Gastrocnemius medialis (tissue), 4 donors: ENCODE measurements at regions not wholly inside any gene's neighbourhood (a gene's known extent, or its start where the extent isn't known, plus 50 kb on each side); places are given as distances from the start of the nearest gene placed in this dataset.

Experiments
- ATAC-seq, 2 donors: fragments of 150-250 bp; one replicate each; pipeline ENCODE4 v1.9.1; 2016
- DNase-seq, 2 donors: peaks; one replicate each; pipeline ENCODE4 v3.0.0-alpha.2; 2019
- H3K27ac ChIP-seq, 4 donors: fragments of 200-600 bp; sonication (generic); 1 replicate in 1 of 4; 2 replicates in 3 of 4; pipeline ENCODE4 v1.5.1; 2016 to 2018; ENCODE audit warnings: mild to moderate bottlenecking in 2 of 4, moderate library complexity in 1 of 4
- H3K27me3 ChIP-seq, 3 donors: fragments of 200-600 bp; sonication (generic) in 2 of 3; 1 replicate in 1 of 3; 2 replicates in 2 of 3; pipeline versions ENCODE4 v1.5.1 to v1.6.0; 2016 to 2019; ENCODE audit warnings: mild to moderate bottlenecking in 1 of 3, moderate library complexity in 1 of 3
- H3K36me3 ChIP-seq, 2 donors: fragments of 200-600 bp; sonication (generic) in 1 of 2; one replicate each; pipeline ENCODE4 v1.5.1; 2017 to 2018
- H3K4me1 ChIP-seq, 2 donors: fragments of 200-600 bp; sonication (generic) in 1 of 2; one replicate each; pipeline ENCODE4 v1.5.1; 2016 to 2017; ENCODE audit warnings: mild to moderate bottlenecking in 2 of 2
- H3K4me3 ChIP-seq, 4 donors: fragments of 200-600 bp; sonication (generic) in 3 of 4; 1 replicate in 1 of 4; 2 replicates in 3 of 4; pipeline ENCODE4 v1.5.1; 2016 to 2019; ENCODE audit warnings: mild to moderate bottlenecking in 2 of 4
- H3K9me3 ChIP-seq, 3 donors: fragments of 200-600 bp; sonication (generic) in 2 of 3; 1 replicate in 1 of 3; 2 replicates in 2 of 3; pipeline ENCODE4 v1.5.1; 2016 to 2019
- CTCF ChIP-seq, 5 experiments: fragments of 450-650 bp in 3 of 5; fragments of 200-600 bp in 2 of 5; sonication (generic) in 2 of 5; IDR thresholded peaks in 4 of 5; conservative IDR thresholded peaks in 1 of 5; 1 replicate in 4 of 5; 2 replicates in 1 of 5; pipeline ENCODE4 v1.5.1; 2016 to 2019; ENCODE audit warnings: antibody characterized with exemption in 5 of 5, mild to moderate bottlenecking in 3 of 5, moderate library complexity in 3 of 5
- POLR2A ChIP-seq, 2 donors: fragments of 450-650 bp; IDR thresholded peaks; one replicate each; pipeline ENCODE4 v1.6.1; 2017; ENCODE audit warnings: antibody characterized with exemption in 2 of 2, mild to moderate bottlenecking in 2 of 2, moderate library complexity in 2 of 2
- in situ Hi-C, 4 donors: fragments of 200-750 bp; cut with MboI; loops; one replicate each; pipeline versions ENCODE4 v1.15.0 to v1.8.0; 2017; ENCODE audit warnings: low sequenced_read_pairs in 4 of 4
- intact Hi-C: fragments of 100-400 bp; cut with DNase I; formaldehyde crosslinking; loops from one replicate; pipeline ENCODE4 v1.15.1; 2023; ENCODE audit warnings: low total_unique reads

DNA sequence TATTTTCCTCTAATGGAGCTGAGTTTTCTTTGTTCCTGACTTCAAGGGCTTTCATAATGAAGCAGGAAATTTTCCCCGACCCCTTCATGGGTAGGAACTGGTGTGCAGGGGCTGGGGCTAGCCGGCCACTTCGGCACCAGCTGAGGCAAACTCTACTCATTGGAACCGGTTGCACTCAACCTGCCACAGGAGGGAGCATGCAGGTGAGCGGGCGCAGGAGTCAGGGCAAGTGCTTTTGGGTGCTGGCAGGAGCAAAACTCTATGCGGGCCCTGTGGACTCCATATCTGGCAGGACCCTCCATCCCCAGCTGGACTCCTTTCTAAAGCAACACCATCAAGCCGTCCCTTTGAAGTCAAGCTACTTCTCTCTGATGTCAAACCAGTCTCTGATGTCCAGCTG lies 244.2 kb downstream of the EPM2A start:
- no peaks in the 10 kb centered on the region for H3K27me3 ChIP-seq
- H3K27ac ChIP-seq: no peak overlapping the region
- no peaks in the 10 kb centered on the region for H3K4me1 ChIP-seq
- DNase-seq: no peak
- no peaks in the 10 kb centered on the region for H3K9me3 ChIP-seq
- intact Hi-C loops (no loop called here), in situ Hi-C loops (no loop called here)
- H3K36me3 ChIP-seq: no peaks in the 10 kb centered on the region
- TF ChIP-seq CTCF (IDR thresholded peaks at IDR 0.05 in 4 of 5, conservative IDR thresholded peaks at IDR 0.05 in 1 of 5): no peak
- no peak for TF ChIP-seq POLR2A (IDR thresholded peaks at IDR 0.05)
- no peak overlapping the region for H3K4me3 ChIP-seq
- ATAC-seq: no peak

GRCh38 chr6:145497006-145497405 lies 238.3 kb downstream of the EPM2A start:
- in situ Hi-C loops (no loop called here), intact Hi-C loops (no loop called here)
- ATAC-seq (no peak), DNase-seq (no peak)
- Histone ChIP-seq H3K9me3 (no peaks in the 10 kb centered on the region), H3K4me3 (no peak overlapping the region), H3K36me3 (no peaks in the 10 kb centered on the region), H3K27ac (no peak overlapping the region), H3K27me3 (no peaks in the 10 kb centered on the region), H3K4me1 (no peaks in the 10 kb centered on the region)
- TF ChIP-seq CTCF (IDR thresholded peaks at IDR 0.05 in 4 of 5, conservative IDR thresholded peaks at IDR 0.05 in 1 of 5): no peak
- TF ChIP-seq POLR2A (IDR thresholded peaks at IDR 0.05): no peak

GRCh38 chr6:145498425-145498824 lies 236.9 kb downstream of the EPM2A start:
- in situ Hi-C loops: no loop called here
- intact Hi-C loops: no loop called here
- TF ChIP-seq CTCF (IDR thresholded peaks at IDR 0.05 in 4 of 5, conservative IDR thresholded peaks at IDR 0.05 in 1 of 5) (no peak), POLR2A (IDR thresholded peaks at IDR 0.05) (no peak)

GRCh38 chr6:145502416-145502815 lies 232.9 kb downstream of the EPM2A start:
- Histone ChIP-seq H3K4me3 (no peak overlapping the region), H3K36me3 (no peaks in the 10 kb centered on the region), H3K27me3 (no peaks in the 10 kb centered on the region), H3K27ac (no peak overlapping the region), H3K9me3 (no peaks in the 10 kb centered on the region), H3K4me1 (peaks cover 5 to 15% of the 10 kb centered on the region in 2 donors)
- no peak for DNase-seq
- TF ChIP-seq CTCF (IDR thresholded peaks at IDR 0.05 in 4 of 5, conservative IDR thresholded peaks at IDR 0.05 in 1 of 5) (no peak), POLR2A (IDR thresholded peaks at IDR 0.05) (no peak)
- intact Hi-C loops: no loop called here
- in situ Hi-C loops: no loop called here
- ATAC-seq: no peak

More at GRCh38 chr6:145498425-145498824, 236.9 kb downstream of the EPM2A start:
- no peaks in the 10 kb centered on the region for H3K27me3 ChIP-seq
- no peaks in the 10 kb centered on the region for H3K9me3 ChIP-seq
- DNase-seq (no peak), ATAC-seq (no peak)
- H3K36me3 ChIP-seq: no peaks in the 10 kb centered on the region
- H3K27ac ChIP-seq: no peak overlapping the region
- no peak overlapping the region for H3K4me3 ChIP-seq
- H3K4me1 ChIP-seq: no peaks in the 10 kb centered on the region

DNA sequence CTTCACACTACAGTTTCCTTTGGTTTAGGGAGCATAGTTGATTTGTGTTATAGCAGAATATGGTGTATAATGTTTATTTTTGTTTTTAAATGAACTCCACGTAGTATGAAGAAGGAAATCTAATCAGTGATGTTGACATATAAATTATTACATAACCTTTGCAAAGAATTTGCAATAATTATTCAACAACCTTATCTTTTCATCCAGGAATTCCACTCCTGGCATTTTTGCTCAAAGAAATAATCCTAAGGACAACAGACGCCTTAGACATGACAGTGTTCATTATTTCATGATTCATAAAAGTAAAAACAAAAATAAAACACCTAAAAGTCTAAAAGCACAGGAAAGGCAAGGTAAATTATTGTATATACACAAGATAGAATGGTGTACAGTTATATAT lies 229.2 kb downstream of the EPM2A start:
- H3K27me3 ChIP-seq: no peaks in the 10 kb centered on the region
- H3K4me1 ChIP-seq: peaks cover 5 to 15% of the 10 kb centered on the region in 2 donors
- H3K9me3 ChIP-seq: no peaks in the 10 kb centered on the region
- in situ Hi-C loops: no loop called here
- ATAC-seq (no peak), DNase-seq (no peak)
- TF ChIP-seq POLR2A (IDR thresholded peaks at IDR 0.05) (no peak), CTCF (IDR thresholded peaks at IDR 0.05 in 4 of 5, conservative IDR thresholded peaks at IDR 0.05 in 1 of 5) (no peak)
- H3K36me3 ChIP-seq: no peaks in the 10 kb centered on the region
- intact Hi-C loops: no loop called here
- no peak overlapping the region for H3K27ac ChIP-seq
- H3K4me3 ChIP-seq: no peak overlapping the region
